Esophagus muscularis mucosa (tissue), 3 donors: ENCODE measurements at regions not wholly inside any gene's neighbourhood (a gene's known extent, or its start where the extent isn't known, plus 50 kb on each side); places are given as distances from the start of the nearest gene placed in this dataset.

ENCODE experiments used
- POLR2AphosphoS5 ChIP-seq, 2 donors: sonication (generic); formaldehyde crosslinking; IDR thresholded peaks; one replicate each; pipeline ENCODE4 v1.6.1; 2017; ENCODE audit warnings: antibody characterized with exemption in 2 of 2
- TF ChIP-seq, protein P1 (sequence below), 3 experiments: fragments of 200-600 bp in 2 of 3; fragments of 450-650 bp in 1 of 3; sonication (generic) in 2 of 3; IDR thresholded peaks; one replicate each; pipeline ENCODE4 v1.5.1; 2017 to 2019; ENCODE audit warnings: antibody characterized with exemption in 3 of 3, mild to moderate bottlenecking in 2 of 3, moderate library complexity in 1 of 3

DNA sequence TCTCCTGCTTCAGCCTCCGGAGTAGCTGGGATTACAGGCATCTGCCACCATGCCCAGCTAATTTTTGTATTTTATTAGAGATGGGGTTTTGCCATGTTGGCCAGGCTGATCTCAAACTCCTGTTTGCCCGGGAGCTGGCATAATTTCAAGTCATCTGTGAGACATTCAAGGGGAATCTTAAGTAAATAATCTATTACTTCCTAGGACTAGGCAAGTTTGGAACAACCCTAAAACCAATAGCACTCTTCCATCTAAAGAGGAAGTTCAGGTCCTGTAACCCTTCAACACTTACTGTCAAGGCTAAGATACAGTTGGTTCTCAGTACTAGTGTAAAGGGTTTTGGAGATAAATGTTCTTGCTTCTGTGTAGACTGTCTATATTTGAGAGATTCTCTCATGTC lies 267.8 kb upstream of the IRAK1BP1 start:
- TF ChIP-seq, protein P1, sequence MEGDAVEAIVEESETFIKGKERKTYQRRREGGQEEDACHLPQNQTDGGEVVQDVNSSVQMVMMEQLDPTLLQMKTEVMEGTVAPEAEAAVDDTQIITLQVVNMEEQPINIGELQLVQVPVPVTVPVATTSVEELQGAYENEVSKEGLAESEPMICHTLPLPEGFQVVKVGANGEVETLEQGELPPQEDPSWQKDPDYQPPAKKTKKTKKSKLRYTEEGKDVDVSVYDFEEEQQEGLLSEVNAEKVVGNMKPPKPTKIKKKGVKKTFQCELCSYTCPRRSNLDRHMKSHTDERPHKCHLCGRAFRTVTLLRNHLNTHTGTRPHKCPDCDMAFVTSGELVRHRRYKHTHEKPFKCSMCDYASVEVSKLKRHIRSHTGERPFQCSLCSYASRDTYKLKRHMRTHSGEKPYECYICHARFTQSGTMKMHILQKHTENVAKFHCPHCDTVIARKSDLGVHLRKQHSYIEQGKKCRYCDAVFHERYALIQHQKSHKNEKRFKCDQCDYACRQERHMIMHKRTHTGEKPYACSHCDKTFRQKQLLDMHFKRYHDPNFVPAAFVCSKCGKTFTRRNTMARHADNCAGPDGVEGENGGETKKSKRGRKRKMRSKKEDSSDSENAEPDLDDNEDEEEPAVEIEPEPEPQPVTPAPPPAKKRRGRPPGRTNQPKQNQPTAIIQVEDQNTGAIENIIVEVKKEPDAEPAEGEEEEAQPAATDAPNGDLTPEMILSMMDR (IDR thresholded peaks at IDR 0.05), result no peak
- TF ChIP-seq POLR2AphosphoS5 (IDR thresholded peaks at IDR 0.05), result no peak
